ENCODE measurements at regions not wholly inside any gene's neighbourhood (a gene's known extent, or its start where the extent isn't known, plus 50 kb on each side); places are given as distances from the start of the nearest gene placed in this dataset.

DNA sequence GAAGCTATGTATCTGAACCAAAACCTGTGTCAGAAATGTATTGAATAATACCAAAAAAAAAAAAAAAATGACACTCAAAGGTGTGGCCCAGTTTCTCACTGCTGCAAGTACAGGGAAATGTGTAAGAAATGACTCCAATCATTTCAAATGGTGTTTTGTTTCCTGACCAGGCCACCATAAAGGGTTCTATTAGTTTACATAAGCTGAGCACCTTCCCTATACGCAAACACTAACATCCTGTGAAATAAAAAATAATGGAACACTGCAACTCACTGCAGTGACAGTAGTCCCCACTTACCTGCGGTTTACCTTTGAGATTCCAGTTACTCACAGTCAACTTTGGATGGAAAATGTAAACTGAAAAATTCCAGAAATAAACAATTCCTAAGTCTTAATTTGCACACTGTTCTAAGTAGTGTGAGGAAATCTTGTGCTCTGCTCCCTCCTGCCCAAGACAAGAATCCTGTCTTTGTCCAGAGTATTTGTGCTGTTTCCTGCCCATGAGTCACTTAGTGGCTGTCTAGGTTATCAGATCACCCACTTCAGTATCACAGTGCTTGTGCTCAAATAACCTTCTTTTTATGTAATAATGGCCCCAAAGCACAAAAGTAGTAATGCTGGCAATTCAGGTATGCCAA is 265.3 kb downstream of the RCHY1 start (continued):
- no peak for TF ChIP-seq IFI16 (CRISPR knock-in tag; IDR thresholded peaks at IDR 0.05)
- TF ChIP-seq SMARCE1 (IDR thresholded peaks at IDR 0.05) = no peak

DNA sequence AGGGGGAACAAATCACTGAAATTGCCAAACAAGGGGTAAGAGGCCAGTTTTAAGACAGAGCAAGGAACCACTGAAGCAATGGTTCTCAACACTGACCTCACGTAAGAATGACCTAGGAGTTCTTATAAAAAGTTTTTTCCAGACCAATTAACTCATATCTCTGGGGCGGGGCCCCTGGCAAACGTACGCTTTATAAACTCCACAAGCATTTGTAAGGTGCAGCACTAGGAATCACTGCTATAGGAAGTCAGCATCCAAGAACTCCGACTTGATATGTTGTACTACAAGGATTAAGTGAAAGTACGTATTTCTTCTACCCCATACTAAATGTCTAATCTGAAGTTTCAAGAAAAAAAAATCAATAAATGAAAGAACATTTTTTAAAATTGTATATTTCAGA is 269.9 kb downstream of the RCHY1 start:
- ATAC-seq = no peak
- no peak for TF ChIP-seq ZNF124 (CRISPR knock-in tag; IDR thresholded peaks at IDR 0.05)
- no peak for TF ChIP-seq ZNF140 (CRISPR knock-in tag; IDR thresholded peaks at IDR 0.05)
- TF ChIP-seq, protein P1, sequence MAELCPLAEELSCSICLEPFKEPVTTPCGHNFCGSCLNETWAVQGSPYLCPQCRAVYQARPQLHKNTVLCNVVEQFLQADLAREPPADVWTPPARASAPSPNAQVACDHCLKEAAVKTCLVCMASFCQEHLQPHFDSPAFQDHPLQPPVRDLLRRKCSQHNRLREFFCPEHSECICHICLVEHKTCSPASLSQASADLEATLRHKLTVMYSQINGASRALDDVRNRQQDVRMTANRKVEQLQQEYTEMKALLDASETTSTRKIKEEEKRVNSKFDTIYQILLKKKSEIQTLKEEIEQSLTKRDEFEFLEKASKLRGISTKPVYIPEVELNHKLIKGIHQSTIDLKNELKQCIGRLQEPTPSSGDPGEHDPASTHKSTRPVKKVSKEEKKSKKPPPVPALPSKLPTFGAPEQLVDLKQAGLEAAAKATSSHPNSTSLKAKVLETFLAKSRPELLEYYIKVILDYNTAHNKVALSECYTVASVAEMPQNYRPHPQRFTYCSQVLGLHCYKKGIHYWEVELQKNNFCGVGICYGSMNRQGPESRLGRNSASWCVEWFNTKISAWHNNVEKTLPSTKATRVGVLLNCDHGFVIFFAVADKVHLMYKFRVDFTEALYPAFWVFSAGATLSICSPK (IDR thresholded peaks at IDR 0.05; ENCODE audit: borderline replicate concordance) = no peak
- TF ChIP-seq PTRF (tag; IDR thresholded peaks at IDR 0.05) = no peak
- TF ChIP-seq, protein P2, sequence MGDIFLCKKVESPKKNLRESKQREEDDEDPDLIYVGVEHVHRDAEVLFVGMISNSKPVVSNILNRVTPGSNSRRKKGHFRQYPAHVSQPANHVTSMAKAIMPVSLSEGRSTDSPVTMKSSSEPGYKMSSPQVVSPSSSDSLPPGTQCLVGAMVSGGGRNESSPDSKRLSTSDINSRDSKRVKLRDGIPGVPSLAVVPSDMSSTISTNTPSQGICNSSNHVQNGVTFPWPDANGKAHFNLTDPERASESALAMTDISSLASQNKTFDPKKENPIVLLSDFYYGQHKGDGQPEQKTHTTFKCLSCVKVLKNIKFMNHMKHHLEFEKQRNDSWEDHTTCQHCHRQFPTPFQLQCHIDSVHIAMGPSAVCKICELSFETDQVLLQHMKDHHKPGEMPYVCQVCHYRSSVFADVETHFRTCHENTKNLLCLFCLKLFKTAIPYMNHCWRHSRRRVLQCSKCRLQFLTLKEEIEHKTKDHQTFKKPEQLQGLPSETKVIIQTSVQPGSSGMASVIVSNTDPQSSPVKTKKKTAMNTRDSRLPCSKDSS (IDR thresholded peaks at IDR 0.05; ENCODE audit: low read depth, partially characterized antibody) = no peak
- no peak for TF ChIP-seq MEF2A (IDR thresholded peaks at IDR 0.05; ENCODE audit: control insufficient read depth, low read depth, low read length)
- TF ChIP-seq ZFP30 (CRISPR knock-in tag; IDR thresholded peaks at IDR 0.05; ENCODE audit: borderline replicate concordance) = no peak
- no peak for TF ChIP-seq KLF6 (CRISPR knock-in tag; IDR thresholded peaks at IDR 0.05; ENCODE audit: borderline replicate concordance)
- TF ChIP-seq ETV5 (CRISPR knock-in tag; IDR thresholded peaks at IDR 0.05; ENCODE audit: low read depth) = no peak
- no peak for TF ChIP-seq NELFE (IDR thresholded peaks at IDR 0.05; ENCODE audit: insufficient read depth, insufficient read length)
- no peak for TF ChIP-seq ZNF699 (CRISPR knock-in tag; IDR thresholded peaks at IDR 0.05; ENCODE audit: insufficient replicate concordance)
- no peak for TF ChIP-seq ZNF507 (tag; conservative IDR thresholded peaks at IDR 0.05)
- TF ChIP-seq SIN3A (IDR thresholded peaks at IDR 0.05; ENCODE audit: borderline replicate concordance in 2 of 2, control insufficient read depth in 1 of 2, low read depth in 2 of 2, low read length in 2 of 2) = no peak
- TF ChIP-seq, protein P3, sequence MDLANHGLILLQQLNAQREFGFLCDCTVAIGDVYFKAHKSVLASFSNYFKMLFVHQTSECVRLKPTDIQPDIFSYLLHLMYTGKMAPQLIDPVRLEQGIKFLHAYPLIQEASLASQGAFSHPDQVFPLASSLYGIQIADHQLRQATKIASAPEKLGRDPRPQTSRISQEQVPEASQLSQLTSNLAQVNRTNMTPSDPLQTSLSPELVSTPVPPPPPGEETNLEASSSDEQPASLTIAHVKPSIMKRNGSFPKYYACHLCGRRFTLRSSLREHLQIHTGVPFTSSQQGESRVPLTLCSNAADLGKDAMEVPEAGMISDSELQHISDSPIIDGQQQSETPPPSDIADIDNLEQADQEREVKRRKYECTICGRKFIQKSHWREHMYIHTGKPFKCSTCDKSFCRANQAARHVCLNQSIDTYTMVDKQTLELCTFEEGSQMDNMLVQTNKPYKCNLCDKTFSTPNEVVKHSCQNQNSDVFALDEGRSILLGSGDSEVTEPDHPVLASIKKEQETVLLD (IDR thresholded peaks at IDR 0.05) = no peak
- TF ChIP-seq ARID1B (IDR thresholded peaks at IDR 0.05) = no peak
- TF ChIP-seq TCF7 (IDR thresholded peaks at IDR 0.05; ENCODE audit: borderline replicate concordance) = no peak

More for the DNA sequence above, 269.9 kb downstream of the RCHY1 start:
- Histone ChIP-seq H3K27ac (ENCODE audit: extremely low read depth, low read depth, low read length) (no peak overlapping the region), H3K79me2 (ENCODE audit: control insufficient read depth, insufficient read depth, low read length) (no peaks in the 10 kb centered on the region), H4K20me1 (replicated peaks; ENCODE audit: control insufficient read depth, insufficient read depth, low read length) (no peaks in the 10 kb centered on the region; the same call in 1 of the 2 replicates), H3K36me3 (ENCODE audit: control insufficient read depth, insufficient read depth, low read length) (no peaks in the 10 kb centered on the region), H3K9me3 (replicated peaks; ENCODE audit: control insufficient read depth, insufficient read depth, low read depth, low read length) (no peaks in the 10 kb centered on the region), H3K9me1 (ENCODE audit: control insufficient read depth, insufficient read depth, low read length) (no peaks in the 10 kb centered on the region), H3K4me2 (ENCODE audit: insufficient read depth, low read length) (no peak overlapping the region), H3K4me1 (replicated peaks in 1 of 2; ENCODE audit: control insufficient read depth in 2 of 2, insufficient read depth in 2 of 2, low read length in 2 of 2) (no peaks in the 10 kb centered on the region), H3K27me3 (ENCODE audit: control insufficient read depth in 2 of 2, insufficient read depth in 2 of 2, low read length in 2 of 2) (no peaks in the 10 kb centered on the region), H3K9ac (ENCODE audit: insufficient read depth in 1 of 2, low read depth in 2 of 2, low read length in 2 of 2) (no peak overlapping the region), H3K4me3 (no peak overlapping the region), H2AFZ (ENCODE audit: low read depth, low read length) (no peak overlapping the region)
- no peak for DNase-seq (ENCODE audit: extremely low read depth in 1 of 4, low spot score in 3 of 4)
- no peak for FAIRE-seq
- ChIA-PET POLR2A (no interaction called here), CTCF (ENCODE audit: low intra/inter-chr PET ratio) (no interaction called here)
- BruUV-seq (replicated peaks) = no TSS peak
- intact Hi-C loops (cut with micrococcal nuclease) (no loop called here), in situ Hi-C loops (cut with MboI) (no loop called here)
- 0% methylated on average over 6 of the region's 6 CpGs for WGBS (ENCODE audit: insufficient coverage, low coverage, missing lambda C conversion rate)
